NCI-H1092 (cell line): ENCODE measurements at regions not wholly inside any gene's neighbourhood (a gene's known extent, or its start where the extent isn't known, plus 50 kb on each side); places are given as distances from the start of the nearest gene placed in this dataset.

Source experiments
- DNase-seq: peaks from one replicate; lab custom pipeline; 2025; lab: John Stamatoyannopoulos, UW

GRCh38 chr13:105127732-105128131 is 1407.7 kb downstream of the EFNB2 start:
- no peak for DNase-seq

GRCh38 chr13:105121221-105121620 is 1414.2 kb downstream of the EFNB2 start:
- DNase-seq: no peak

- DNase-seq: no peak
Observed at GRCh38 chr13:105118426-105118985, 1417.0 kb downstream of the EFNB2 start.

GRCh38 chr13:105116966-105117365 is 1418.5 kb downstream of the EFNB2 start:
- DNase-seq: no peak

- no peak for DNase-seq
Observed at GRCh38 chr13:105112561-105112960, 1422.9 kb downstream of the EFNB2 start.

GRCh38 chr13:105107781-105108180 is 1427.7 kb downstream of the EFNB2 start:
- no peak for DNase-seq

GRCh38 chr13:105105471-105105870 is 1430.0 kb downstream of the EFNB2 start:
- no peak for DNase-seq

GRCh38 chr13:105097521-105097920 is 1437.9 kb downstream of the EFNB2 start:
- no peak for DNase-seq

GRCh38 chr13:105089858-105090643 is 1445.4 kb downstream of the EFNB2 start:
- DNase-seq: no peak

GRCh38 chr13:105087945-105088344 is 1447.5 kb downstream of the EFNB2 start:
- no peak for DNase-seq

GRCh38 chr13:105084931-105085330 is 1450.5 kb downstream of the EFNB2 start:
- no peak for DNase-seq

- no peak for DNase-seq
Observed at GRCh38 chr13:105083992-105084391, 1451.5 kb downstream of the EFNB2 start.

GRCh38 chr13:105074755-105075154 is 1460.7 kb downstream of the EFNB2 start:
- DNase-seq: no peak

- no peak for DNase-seq
Observed at GRCh38 chr13:105073041-105073440, 1462.4 kb downstream of the EFNB2 start.

GRCh38 chr13:105070452-105070851 is 1465.0 kb downstream of the EFNB2 start:
- DNase-seq: no peak

- DNase-seq: no peak
Observed at GRCh38 chr13:105069106-105069505, 1466.4 kb downstream of the EFNB2 start.

- no peak for DNase-seq
Observed at GRCh38 chr13:105063676-105064075, 1471.8 kb downstream of the EFNB2 start.

- no peak for DNase-seq
Observed at GRCh38 chr13:105059786-105060185, 1475.7 kb downstream of the EFNB2 start.

GRCh38 chr13:105058517-105058916 is 1476.9 kb downstream of the EFNB2 start:
- DNase-seq: no peak

- no peak for DNase-seq
Observed at GRCh38 chr13:105052711-105053110, 1482.8 kb downstream of the EFNB2 start.

GRCh38 chr13:105050686-105051085 is 1484.8 kb downstream of the EFNB2 start:
- no peak for DNase-seq

GRCh38 chr13:105048677-105049076 is 1486.8 kb downstream of the EFNB2 start:
- no peak for DNase-seq

- DNase-seq: no peak
Observed at GRCh38 chr13:105047676-105048295, 1487.7 kb downstream of the EFNB2 start.
